ENCODE measurements at regions not wholly inside any gene's neighbourhood (a gene's known extent, or its start where the extent isn't known, plus 50 kb on each side); places are given as distances from the start of the nearest gene placed in this dataset.

DNA sequence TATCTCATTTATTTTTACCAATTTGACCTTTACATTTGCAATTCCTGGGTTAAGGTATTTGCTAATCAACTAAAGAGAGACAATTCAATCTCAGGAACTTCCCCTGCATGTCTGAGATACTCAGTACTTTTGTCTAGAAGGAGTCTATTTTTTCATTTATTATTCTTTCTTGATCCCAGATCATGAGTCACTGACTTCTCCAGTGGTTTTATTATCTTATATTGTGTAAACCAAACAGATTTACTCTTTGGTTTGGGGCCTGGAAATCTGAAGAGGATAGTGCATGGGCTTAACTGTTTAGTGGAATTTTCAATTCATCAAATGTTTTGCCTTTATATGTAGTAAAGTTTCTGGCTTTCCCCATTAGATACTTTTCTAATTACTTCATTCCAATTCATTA lies 185.4 kb downstream of the ALG10B start:
- TF ChIP-seq CTCF (conservative IDR thresholded peaks at IDR 0.05; ENCODE audit: low read depth, low read length), result no peak
- TF ChIP-seq EZH2phosphoT487 (IDR thresholded peaks at IDR 0.05; ENCODE audit: borderline replicate concordance, low read length), result no peak
